ENCODE measurements at regions not wholly inside any gene's neighbourhood (a gene's known extent, or its start where the extent isn't known, plus 50 kb on each side); places are given as distances from the start of the nearest gene placed in this dataset.
"Not testable (repeated sequence)": the region's sequence is repeated elsewhere in the genome, so short reads cannot be mapped to it uniquely, and the experiment has no call there.

DNA sequence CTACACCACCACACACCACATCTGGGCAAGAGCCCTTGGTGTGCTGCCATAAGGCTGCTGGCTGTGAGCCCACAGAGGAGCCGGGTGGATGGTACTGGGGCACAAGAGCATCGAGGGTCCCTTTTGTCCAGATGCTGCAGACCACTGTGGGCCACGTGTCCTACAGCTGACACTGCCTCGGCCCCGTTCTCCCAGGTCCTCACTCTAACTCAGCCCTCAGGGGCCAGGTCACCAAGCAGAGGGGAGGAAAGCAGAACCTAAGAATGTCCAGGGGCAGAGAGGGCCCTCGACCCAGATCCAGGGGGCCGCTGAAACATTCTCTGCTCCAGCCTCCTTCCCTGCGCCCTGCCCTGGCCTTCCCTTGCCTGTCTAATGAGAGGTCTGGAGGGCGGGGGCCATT lies 91.7 kb upstream of the ASB18 start:
- peaks cover 1% of the 10 kb centered on the region for H3K27me3 Mint-ChIP-seq (ENCODE audit: low read depth)

GRCh38 chr2:236356321-236356720 lies 92.1 kb upstream of the ASB18 start:
- not testable (repeated sequence) for H3K27ac Mint-ChIP-seq; H3K4me1 Mint-ChIP-seq (ENCODE audit: low read depth); H3K9me3 Mint-ChIP-seq; H3K27me3 Mint-ChIP-seq (ENCODE audit: low read depth); H3K4me3 Mint-ChIP-seq; H3K36me3 Mint-ChIP-seq (ENCODE audit: low read depth)

More for the DNA sequence above, 91.7 kb upstream of the ASB18 start:
- Mint-ChIP-seq H3K36me3 (ENCODE audit: low read depth) (no peaks in the 10 kb centered on the region), H3K9me3 (no peaks in the 10 kb centered on the region), H3K4me1 (ENCODE audit: low read depth) (peaks cover 8% of the 10 kb centered on the region), H3K4me3 (no peak overlapping the region), H3K27ac (no peak overlapping the region)

- H3K27ac Mint-ChIP-seq; H3K4me3 Mint-ChIP-seq; H3K4me1 Mint-ChIP-seq (ENCODE audit: low read depth); H3K9me3 Mint-ChIP-seq; H3K36me3 Mint-ChIP-seq (ENCODE audit: low read depth): not testable (repeated sequence)
- H3K27me3 Mint-ChIP-seq (ENCODE audit: low read depth), result peaks cover 15% of the 10 kb centered on the region
Observed at GRCh38 chr2:236358482-236358881, 94.3 kb upstream of the ASB18 start.

DNA sequence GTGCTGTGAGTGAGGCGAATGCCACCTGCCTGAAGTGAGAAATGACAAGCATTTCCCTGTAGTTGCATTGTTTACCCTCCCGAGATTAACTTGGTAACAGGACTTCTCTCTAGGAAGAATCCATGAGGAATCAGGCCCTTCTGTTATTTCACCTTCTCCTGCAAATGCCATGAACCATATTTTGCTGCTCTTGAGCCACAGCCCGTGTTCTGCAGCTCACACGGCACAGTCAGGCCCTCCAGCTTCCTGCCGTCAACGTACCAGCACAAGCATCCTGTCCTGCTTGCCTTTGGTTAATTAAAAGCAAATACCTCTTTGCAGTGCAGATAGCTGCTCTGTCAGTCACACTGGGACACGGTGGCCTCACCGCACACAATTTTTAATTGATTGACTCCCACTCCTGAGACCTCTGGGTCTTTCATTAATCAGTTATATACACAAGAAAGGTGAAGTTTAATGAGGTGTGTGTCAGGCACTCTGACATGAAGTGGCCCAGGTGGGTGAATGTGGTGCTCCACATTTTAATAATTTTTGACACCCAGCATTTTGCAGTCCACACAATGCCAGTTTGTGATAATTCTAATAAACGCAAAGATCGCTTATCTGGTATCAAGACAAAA lies 95.3 kb upstream of the ASB18 start:
- H3K27me3 Mint-ChIP-seq (ENCODE audit: low read depth), result peaks cover 23% of the 10 kb centered on the region
- no peak overlapping the region for H3K4me3 Mint-ChIP-seq
- no peaks in the 10 kb centered on the region for H3K9me3 Mint-ChIP-seq
- peaks cover 6% of the 10 kb centered on the region for H3K4me1 Mint-ChIP-seq (ENCODE audit: low read depth)
- no peaks in the 10 kb centered on the region for H3K36me3 Mint-ChIP-seq (ENCODE audit: low read depth)
- no peak overlapping the region for H3K27ac Mint-ChIP-seq

GRCh38 chr2:236360496-236360895 lies 96.3 kb upstream of the ASB18 start:
- H3K9me3 Mint-ChIP-seq, result no peaks in the 10 kb centered on the region
- H3K36me3 Mint-ChIP-seq (ENCODE audit: low read depth), result no peaks in the 10 kb centered on the region
- no peak overlapping the region for H3K27ac Mint-ChIP-seq
- no peak overlapping the region for H3K4me3 Mint-ChIP-seq
- H3K27me3 Mint-ChIP-seq (ENCODE audit: low read depth), result peaks cover 30% of the 10 kb centered on the region
- peaks cover 10% of the 10 kb centered on the region for H3K4me1 Mint-ChIP-seq (ENCODE audit: low read depth)

DNA sequence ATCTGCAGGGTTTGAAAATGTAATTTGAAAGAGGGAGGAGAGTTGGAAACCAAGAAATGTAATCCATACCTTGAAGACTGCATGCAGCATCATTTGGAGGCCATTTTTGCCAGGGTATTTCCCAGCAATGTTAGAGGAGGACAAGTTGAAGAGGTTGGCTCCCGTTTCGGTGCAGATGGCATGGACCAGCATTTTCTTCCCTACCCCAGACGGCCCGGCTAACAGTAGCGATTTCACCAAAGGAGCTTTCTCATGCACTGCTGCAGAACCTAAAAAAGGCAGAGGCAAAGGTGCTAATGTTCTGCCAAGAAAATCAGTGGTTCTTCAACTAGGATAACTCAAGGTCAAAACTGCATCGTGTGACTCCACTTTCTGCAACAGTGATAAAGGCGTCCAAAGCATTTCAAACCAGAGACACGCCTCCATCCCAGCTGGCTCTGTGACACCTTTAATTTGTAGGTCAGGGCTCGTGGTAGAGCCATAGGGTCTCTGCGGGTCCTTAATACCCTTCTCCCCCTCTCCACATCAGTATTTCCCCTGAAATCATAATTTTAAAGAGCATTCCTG lies 99.6 kb upstream of the ASB18 start:
- no peak overlapping the region for H3K4me3 Mint-ChIP-seq
- peaks cover 51% of the 10 kb centered on the region for H3K27me3 Mint-ChIP-seq (ENCODE audit: low read depth)
- H3K27ac Mint-ChIP-seq, result no peak overlapping the region
- H3K9me3 Mint-ChIP-seq, result no peaks in the 10 kb centered on the region
- no peaks in the 10 kb centered on the region for H3K36me3 Mint-ChIP-seq (ENCODE audit: low read depth)
- peaks cover 28% of the 10 kb centered on the region for H3K4me1 Mint-ChIP-seq (ENCODE audit: low read depth)

DNA sequence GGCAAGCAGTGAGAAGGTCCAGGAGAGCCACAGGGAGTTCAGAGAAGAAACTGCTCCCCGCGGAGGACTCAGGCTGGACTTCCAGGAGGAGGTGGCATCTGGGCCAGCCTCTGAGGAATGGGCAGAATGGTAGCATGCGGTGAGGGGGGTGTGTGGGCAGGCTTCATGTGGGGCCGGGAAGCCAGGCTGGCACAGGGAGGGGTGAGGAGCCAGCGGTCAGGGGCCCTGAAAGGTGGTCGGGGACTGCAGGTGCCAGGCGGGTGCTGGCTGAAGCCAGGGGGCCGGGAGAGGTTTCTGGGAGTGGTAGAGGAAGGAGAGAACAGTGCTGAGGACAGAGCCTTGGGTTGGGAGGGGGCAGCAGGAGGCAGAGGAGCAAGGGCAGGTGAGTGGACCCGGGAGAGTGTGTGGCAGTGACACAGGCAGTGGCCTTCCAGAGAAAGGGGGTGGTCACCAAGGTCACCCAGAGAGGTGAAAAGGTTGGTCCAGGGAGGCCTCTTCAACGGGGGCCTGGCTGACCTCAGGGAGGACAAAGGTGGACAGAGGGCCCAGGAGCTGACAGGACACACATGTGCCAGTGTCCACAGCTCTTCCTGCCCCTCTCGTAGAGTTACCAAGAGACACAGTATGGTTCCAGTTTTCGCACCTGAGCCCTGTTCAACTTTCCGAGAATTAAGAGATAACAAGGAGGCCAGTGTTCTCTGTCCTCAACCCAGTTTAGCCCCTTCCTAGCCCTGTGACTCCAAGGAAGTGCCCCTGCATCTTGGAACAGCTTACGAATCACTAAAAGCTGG lies 101.2 kb upstream of the ASB18 start:
- Mint-ChIP-seq H3K27me3 (ENCODE audit: low read depth) (peaks cover 64% of the 10 kb centered on the region), H3K4me1 (ENCODE audit: low read depth) (peaks cover 21% of the 10 kb centered on the region), H3K36me3 (ENCODE audit: low read depth) (no peaks in the 10 kb centered on the region), H3K27ac (peak overlapping the region; percentile 28), H3K9me3 (no peaks in the 10 kb centered on the region), H3K4me3 (no peak overlapping the region)

DNA sequence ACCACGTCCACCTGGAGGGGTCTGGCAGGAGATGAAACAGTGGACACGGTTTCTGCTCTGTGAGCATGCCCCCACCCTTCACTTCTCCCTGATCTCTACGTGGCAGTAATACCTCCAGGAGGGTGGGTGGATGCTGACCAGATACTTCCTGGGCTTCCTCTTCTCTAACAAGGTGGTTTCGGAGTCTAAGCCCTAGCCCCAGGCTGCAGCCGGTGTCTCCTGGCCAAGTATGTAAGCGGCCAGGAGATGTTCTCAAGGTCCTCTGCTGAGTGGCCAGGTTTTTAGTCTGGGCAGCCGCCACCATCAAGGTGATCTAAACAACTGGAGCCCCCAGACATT lies 101.8 kb upstream of the ASB18 start:
- Mint-ChIP-seq H3K27me3 (ENCODE audit: low read depth) (peaks cover 64% of the 10 kb centered on the region), H3K4me1 (ENCODE audit: low read depth) (peaks cover 21% of the 10 kb centered on the region), H3K9me3 (no peaks in the 10 kb centered on the region), H3K36me3 (ENCODE audit: low read depth) (no peaks in the 10 kb centered on the region), H3K27ac (no peak overlapping the region), H3K4me3 (no peak overlapping the region)

- Mint-ChIP-seq H3K36me3 (ENCODE audit: low read depth) (no peaks in the 10 kb centered on the region), H3K4me1 (ENCODE audit: low read depth) (peaks cover 21% of the 10 kb centered on the region), H3K27ac (peak overlapping the region; percentile 13), H3K27me3 (ENCODE audit: low read depth) (peaks cover 65% of the 10 kb centered on the region), H3K9me3 (no peaks in the 10 kb centered on the region), H3K4me3 (peak overlapping the region; percentile 55)
Observed at GRCh38 chr2:236366397-236366796, 102.2 kb upstream of the ASB18 start.

DNA sequence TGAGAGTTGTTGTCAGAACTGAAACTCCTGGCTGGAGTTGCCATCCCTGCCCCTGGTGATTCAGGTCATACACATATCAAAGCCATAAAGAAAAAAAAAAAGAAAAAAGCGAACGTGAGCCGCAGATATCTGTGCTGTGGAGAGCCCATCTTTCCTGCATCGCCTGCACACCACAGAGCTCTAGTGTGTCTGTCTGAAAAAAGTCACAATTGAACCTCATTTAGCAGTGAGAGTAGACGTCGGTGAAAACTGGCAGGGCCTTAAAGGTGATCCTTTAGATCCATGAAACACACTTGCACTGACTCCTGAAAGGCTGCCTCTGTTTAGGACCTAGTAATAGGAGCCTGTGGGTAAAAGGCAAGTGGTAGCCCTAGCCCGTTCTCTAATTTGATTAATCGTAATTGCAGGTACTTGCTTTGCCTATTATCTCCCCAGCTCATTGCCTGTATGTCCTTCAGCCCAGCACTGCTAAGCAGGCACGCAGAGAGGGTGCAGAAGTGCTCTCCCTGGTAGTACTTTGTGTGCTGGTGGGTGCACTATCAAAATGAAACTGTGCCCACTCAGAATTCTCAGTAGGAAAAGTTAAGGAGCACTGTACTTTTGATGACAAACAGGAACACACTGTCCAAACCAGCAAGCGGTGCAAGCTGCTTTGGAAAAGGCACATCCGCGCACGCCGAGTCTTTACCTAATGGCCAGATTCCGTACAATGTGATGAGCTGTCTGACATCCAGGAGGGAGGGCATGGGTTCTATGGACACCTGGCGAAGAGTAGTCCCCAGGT lies 103.5 kb upstream of the ASB18 start:
- H3K4me1 Mint-ChIP-seq (ENCODE audit: low read depth), result peaks cover 21% of the 10 kb centered on the region
- H3K27ac Mint-ChIP-seq, result no peak overlapping the region
- no peaks in the 10 kb centered on the region for H3K36me3 Mint-ChIP-seq (ENCODE audit: low read depth)
- H3K4me3 Mint-ChIP-seq, result peak overlapping the region; percentile 40
- H3K27me3 Mint-ChIP-seq (ENCODE audit: low read depth), result peaks cover 63% of the 10 kb centered on the region
- H3K9me3 Mint-ChIP-seq, result no peaks in the 10 kb centered on the region

- no peaks in the 10 kb centered on the region for H3K36me3 Mint-ChIP-seq (ENCODE audit: low read depth)
- H3K4me3 Mint-ChIP-seq, result no peak overlapping the region
- no peak overlapping the region for H3K27ac Mint-ChIP-seq
- H3K9me3 Mint-ChIP-seq, result no peaks in the 10 kb centered on the region
- H3K27me3 Mint-ChIP-seq (ENCODE audit: low read depth), result peaks cover 58% of the 10 kb centered on the region
- peaks cover 21% of the 10 kb centered on the region for H3K4me1 Mint-ChIP-seq (ENCODE audit: low read depth)
Observed at GRCh38 chr2:236369661-236370062, 105.5 kb upstream of the ASB18 start.

DNA sequence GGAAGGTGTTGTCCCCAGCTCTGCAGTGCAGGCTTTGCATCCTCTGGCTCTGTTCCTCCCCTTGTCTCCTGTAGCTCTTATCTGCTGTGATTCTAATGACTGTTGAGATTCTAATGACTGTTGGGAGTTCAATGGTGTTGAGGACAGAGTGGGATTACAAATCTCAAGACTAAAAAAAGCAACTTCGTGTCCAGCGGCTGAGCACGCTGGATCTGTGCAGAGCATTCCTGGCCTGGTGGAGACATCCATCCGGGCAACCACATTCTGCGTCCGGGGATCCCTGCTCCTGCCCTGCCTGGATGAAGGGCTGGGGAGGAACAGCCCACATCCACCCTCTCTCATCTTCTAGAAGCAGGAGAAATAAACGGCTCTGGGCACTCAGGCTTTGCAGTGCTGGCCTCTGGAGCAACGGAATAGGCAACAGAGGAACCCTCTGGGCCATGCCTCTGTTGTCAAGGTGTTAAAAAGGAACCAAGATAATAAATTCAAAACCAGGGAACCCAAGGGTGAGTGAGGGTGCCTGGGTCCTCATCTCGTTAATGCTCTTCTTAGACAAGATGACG lies 106.7 kb upstream of the ASB18 start:
- H3K27me3 Mint-ChIP-seq (ENCODE audit: low read depth), result peaks cover 56% of the 10 kb centered on the region
- H3K27ac Mint-ChIP-seq, result no peak overlapping the region
- H3K9me3 Mint-ChIP-seq, result no peaks in the 10 kb centered on the region
- no peaks in the 10 kb centered on the region for H3K36me3 Mint-ChIP-seq (ENCODE audit: low read depth)
- H3K4me1 Mint-ChIP-seq (ENCODE audit: low read depth), result peaks cover 15% of the 10 kb centered on the region
- H3K4me3 Mint-ChIP-seq, result no peak overlapping the region

GRCh38 chr2:236375973-236376476 lies 111.8 kb upstream of the ASB18 start:
- no peaks in the 10 kb centered on the region for H3K9me3 Mint-ChIP-seq
- no peaks in the 10 kb centered on the region for H3K4me1 Mint-ChIP-seq (ENCODE audit: low read depth)
- peaks cover 24% of the 10 kb centered on the region for H3K27me3 Mint-ChIP-seq (ENCODE audit: low read depth)
- no peaks in the 10 kb centered on the region for H3K36me3 Mint-ChIP-seq (ENCODE audit: low read depth)
- H3K27ac Mint-ChIP-seq, result no peak overlapping the region
- no peak overlapping the region for H3K4me3 Mint-ChIP-seq

DNA sequence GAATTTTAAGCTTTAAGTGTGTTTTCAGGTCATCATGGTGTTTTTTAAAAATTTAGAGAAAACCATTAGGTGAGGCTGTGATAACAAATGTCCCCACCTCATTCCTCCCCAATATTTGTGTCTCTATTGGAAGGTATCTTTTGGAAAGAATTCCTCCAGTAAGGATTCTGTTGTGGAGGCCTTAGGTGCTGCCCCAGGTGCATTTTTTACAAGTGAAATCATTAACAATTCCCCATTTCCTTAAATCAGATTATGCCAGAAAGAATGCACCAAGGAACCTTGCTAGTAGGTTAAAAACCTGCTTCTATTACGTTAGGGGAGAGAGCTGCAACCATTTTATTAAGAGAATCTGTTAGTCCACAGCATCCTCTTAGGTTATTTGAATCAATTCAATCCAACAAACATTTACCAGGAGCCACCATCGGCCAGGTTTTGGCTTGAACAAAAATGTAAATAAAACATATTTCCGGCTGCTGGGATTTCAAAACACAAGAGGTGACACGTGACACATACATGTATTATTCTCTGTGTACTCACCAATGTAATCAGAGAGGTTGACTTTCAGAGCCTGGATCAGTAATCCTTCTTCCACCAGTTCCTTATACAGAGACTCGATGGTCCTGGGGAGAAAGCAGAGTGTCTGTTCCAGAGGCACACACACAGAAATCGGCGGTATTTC lies 112.5 kb upstream of the ASB18 start:
- no peaks in the 10 kb centered on the region for H3K36me3 Mint-ChIP-seq (ENCODE audit: low read depth)
- H3K27me3 Mint-ChIP-seq (ENCODE audit: low read depth), result peaks cover 19% of the 10 kb centered on the region
- no peak overlapping the region for H3K27ac Mint-ChIP-seq
- no peaks in the 10 kb centered on the region for H3K4me1 Mint-ChIP-seq (ENCODE audit: low read depth)
- no peaks in the 10 kb centered on the region for H3K9me3 Mint-ChIP-seq
- no peak overlapping the region for H3K4me3 Mint-ChIP-seq

Data from T-helper 1 cell treated with Interleukin-12 subunit alpha and Interleukin-12 subunit beta and Interleukin-4 antibody, amounts not matched to agents 30 μg/mL and 1 μg/mL, for 36 hours (primary cell).